ENCODE measurements at regions not wholly inside any gene's neighbourhood (a gene's known extent, or its start where the extent isn't known, plus 50 kb on each side); places are given as distances from the start of the nearest gene placed in this dataset.

GRCh38 chr16:85513649-85514048 is 99.5 kb upstream of the GSE1 start:
- H3K9ac ChIP-seq (ENCODE audit: insufficient read depth in 1 of 2, low read length in 2 of 2): no peak overlapping the region
- H3K4me3 ChIP-seq: no peak overlapping the region
- no peaks in the 10 kb centered on the region for H3K36me3 ChIP-seq (ENCODE audit: control insufficient read depth in 4 of 4, insufficient read depth in 4 of 4, low read length in 4 of 4)
- H3K27me3 ChIP-seq (ENCODE audit: control insufficient read depth in 3 of 3, insufficient read depth in 3 of 3, low read length in 2 of 3): no peaks in the 10 kb centered on the region
- no peak for DNase-seq
- WGBS, 2 donors: 84 to 92% methylated on average over 10 of the region's 10 CpGs
- no peak for TF ChIP-seq CTCF (IDR thresholded peaks at IDR 0.05; ENCODE audit: control extremely low read depth, extremely low read depth)
- ATAC-seq (ENCODE audit: insufficient read depth, low FRiP score): no peak
- H3K4me1 ChIP-seq (ENCODE audit: control insufficient read depth in 5 of 5, insufficient read depth in 5 of 5, low read length in 5 of 5): peaks cover 0 to 58% (median 16%) of the 10 kb centered on the region in 5 donors
- peaks cover 0 to 2% (median 0%) of the 10 kb centered on the region in 4 donors for H3K9me3 ChIP-seq (ENCODE audit: control insufficient read depth in 4 of 4, insufficient read depth in 3 of 4, low read length in 3 of 4)
- no peak overlapping the region for H3K27ac ChIP-seq (ENCODE audit: low read depth in 1 of 2, low read length in 1 of 2)

- Histone ChIP-seq H3K9me3 (ENCODE audit: control insufficient read depth in 4 of 4, insufficient read depth in 3 of 4, low read length in 3 of 4) (peaks cover 0 to 2% (median 0%) of the 10 kb centered on the region in 4 donors), H3K27ac (ENCODE audit: low read depth in 1 of 2, low read length in 1 of 2) (peak overlapping the region in 1 of 2 donors; percentile 95), H3K36me3 (ENCODE audit: control insufficient read depth in 4 of 4, insufficient read depth in 4 of 4, low read length in 4 of 4) (no peaks in the 10 kb centered on the region), H3K9ac (ENCODE audit: insufficient read depth in 1 of 2, low read length in 2 of 2) (no peak overlapping the region), H3K4me3 (no peak overlapping the region), H3K27me3 (ENCODE audit: control insufficient read depth in 3 of 3, insufficient read depth in 3 of 3, low read length in 2 of 3) (no peaks in the 10 kb centered on the region), H3K4me1 (ENCODE audit: control insufficient read depth in 5 of 5, insufficient read depth in 5 of 5, low read length in 5 of 5) (peaks cover 0 to 58% (median 16%) of the 10 kb centered on the region in 5 donors)
- TF ChIP-seq CTCF (IDR thresholded peaks at IDR 0.05; ENCODE audit: control extremely low read depth, extremely low read depth): no peak
- DNase-seq: peak in 2 of 3 donors; percentile 92 to 94
- 23 to 59% methylated on average over 8 of the region's 8 CpGs for WGBS, 2 donors
- no peak for ATAC-seq (ENCODE audit: insufficient read depth, low FRiP score)
Measured at GRCh38 chr16:85514295-85514597, 98.9 kb upstream of the GSE1 start.

- Histone ChIP-seq H3K36me3 (ENCODE audit: control insufficient read depth in 4 of 4, insufficient read depth in 4 of 4, low read length in 4 of 4) (peaks cover 0 to 3% (median 1%) of the 10 kb centered on the region in 4 donors), H3K4me3 (no peak overlapping the region), H3K9me3 (ENCODE audit: control insufficient read depth in 4 of 4, insufficient read depth in 3 of 4, low read length in 3 of 4) (peaks cover 0 to 2% (median 0%) of the 10 kb centered on the region in 4 donors), H3K4me1 (ENCODE audit: control insufficient read depth in 5 of 5, insufficient read depth in 5 of 5, low read length in 5 of 5) (peaks cover 0 to 58% (median 16%) of the 10 kb centered on the region in 5 donors), H3K27ac (ENCODE audit: low read depth in 1 of 2, low read length in 1 of 2) (peak overlapping the region; percentile 58 to 95), H3K27me3 (ENCODE audit: control insufficient read depth in 3 of 3, insufficient read depth in 3 of 3, low read length in 2 of 3) (no peaks in the 10 kb centered on the region), H3K9ac (ENCODE audit: insufficient read depth in 1 of 2, low read length in 2 of 2) (peak overlapping the region in 1 of 2 donors; percentile 26)
- peak; percentile 70 to 92 (median 86) for DNase-seq
- peak; percentile 67 for ATAC-seq (ENCODE audit: insufficient read depth, low FRiP score)
- WGBS, 2 donors: 40 to 64% methylated on average over 18 of the region's 18 CpGs
- TF ChIP-seq CTCF (IDR thresholded peaks at IDR 0.05; ENCODE audit: control extremely low read depth, extremely low read depth): no peak
Measured at GRCh38 chr16:85514598-85515318, 98.4 kb upstream of the GSE1 start.
